Panc1 (cell line): ENCODE measurements at regions not wholly inside any gene's neighbourhood (a gene's known extent, or its start where the extent isn't known, plus 50 kb on each side); places are given as distances from the start of the nearest gene placed in this dataset.

Experiments used
- ATAC-seq: fragments of 200-7000 bp; cut with Tn5 transposase; 2 replicates; pipeline ENCODE4 v1.9.1; 2020; ENCODE audit warnings: mild to moderate bottlenecking, moderate library complexity
- BruUV-seq: library from RNA; stranded (reverse); fragments of 400-500 nt; replicated peaks from 2 replicates; lab custom pipeline; 2021; lab: Mats Ljungman, UMichigan
- CTCF ChIA-PET: fragments of 300-600 bp; sonication (Branson Sonifier 250); formaldehyde crosslinking; loops from one replicate; lab custom pipeline; 2022; ENCODE audit warnings: antibody characterized with exemption; lab: Charles Lee
- POLR2A ChIA-PET: fragments of 300-600 bp; sonication (Branson Sonifier 250); formaldehyde crosslinking; loops from one replicate; lab custom pipeline; 2022; ENCODE audit warnings: antibody characterized with exemption; lab: Charles Lee
- DNase-seq: peaks from one replicate; pipeline ENCODE4 v3.0.0-alpha.2; 2010; ENCODE audit warnings: low read depth, low spot score
- H3K27ac ChIP-seq: 2 replicates; pipeline ENCODE4 v1.5.1; 2011; ENCODE audit warnings: mild to moderate bottlenecking, low read length, inconsistent platforms
- H3K27me3 ChIP-seq: fragments of 200-500 bp; sonication (Bioruptor generic); 2 replicates; pipeline ENCODE4 v1.6.0; 2014; ENCODE audit warnings: low read length, inconsistent platforms; ENCODE audit not compliant: control insufficient read depth, insufficient read depth
- H3K36me3 ChIP-seq: fragments of 200-500 bp; sonication (Bioruptor generic); 2 replicates; pipeline ENCODE4 v1.5.1; 2014; ENCODE audit warnings: inconsistent platforms, mild to moderate bottlenecking, low read length, moderate library complexity; ENCODE audit not compliant: control insufficient read depth, insufficient read depth
- H3K4me1 ChIP-seq: 2 replicates; pipeline ENCODE4 v1.5.1; 2011; ENCODE audit warnings: inconsistent platforms, mild to moderate bottlenecking, low read length, moderate library complexity; ENCODE audit not compliant: control insufficient read depth, insufficient read depth
- H3K4me3 ChIP-seq, 2 experiments: 2 replicates each; pipeline ENCODE4 v1.5.1; 2011 to 2012; ENCODE audit warnings: low read depth in 2 of 2, low read length in 2 of 2, mild to moderate bottlenecking in 2 of 2, inconsistent platforms in 1 of 2, moderate library complexity in 1 of 2
- H3K9me3 ChIP-seq: fragments of 200-500 bp; sonication (Bioruptor generic); 2 replicates; pipeline ENCODE4 v1.5.1; 2014; ENCODE audit warnings: low read depth, mild to moderate bottlenecking, inconsistent platforms, low read length, moderate library complexity; ENCODE audit not compliant: control insufficient read depth, insufficient read depth
- POLR2AphosphoS5 ChIP-seq: IDR thresholded peaks from 2 replicates; pipeline ENCODE4 v1.6.1; 2012; ENCODE audit warnings: mild to moderate bottlenecking, low read depth, low read length, moderate library complexity
- SIN3A ChIP-seq: IDR thresholded peaks from 2 replicates; pipeline ENCODE4 v1.6.1; 2012; ENCODE audit warnings: low read depth, mild to moderate bottlenecking, low read length, moderate library complexity, borderline replicate concordance; ENCODE audit not compliant: insufficient read depth
- TCF7L2 ChIP-seq: IDR thresholded peaks from 2 replicates; pipeline ENCODE4 v1.6.1; 2011; ENCODE audit warnings: mild to moderate bottlenecking, low read depth, low read length, inconsistent platforms
- in situ Hi-C: cut with HindIII; loops from 2 replicates; pipeline ENCODE4 v1.10.0; 2016; ENCODE audit warnings: low sequenced_read_pairs, low pct_unique_long_range_greater_than_20kb
- intact Hi-C: fragments of 100-400 bp; cut with micrococcal nuclease; formaldehyde crosslinking; loops from one replicate; pipeline ENCODE4 v1.10.0; 2022; ENCODE audit not compliant: unreplicated experiment
- TF ChIP-seq, protein P1 (sequence below): fragments of 450-650 bp; IDR thresholded peaks from 2 replicates; pipeline ENCODE4 v1.5.1; 2017; ENCODE audit warnings: mild to moderate bottlenecking
- TF ChIP-seq, protein P2 (sequence below), 2 experiments: IDR thresholded peaks; 2 replicates each; pipeline ENCODE4 v1.6.1; 2011 to 2012; ENCODE audit warnings: low read depth in 2 of 2, control low read depth in 1 of 2, low read length in 1 of 2, mild to moderate bottlenecking in 1 of 2, moderate library complexity in 1 of 2; ENCODE audit not compliant: insufficient read depth in 1 of 2

DNA sequence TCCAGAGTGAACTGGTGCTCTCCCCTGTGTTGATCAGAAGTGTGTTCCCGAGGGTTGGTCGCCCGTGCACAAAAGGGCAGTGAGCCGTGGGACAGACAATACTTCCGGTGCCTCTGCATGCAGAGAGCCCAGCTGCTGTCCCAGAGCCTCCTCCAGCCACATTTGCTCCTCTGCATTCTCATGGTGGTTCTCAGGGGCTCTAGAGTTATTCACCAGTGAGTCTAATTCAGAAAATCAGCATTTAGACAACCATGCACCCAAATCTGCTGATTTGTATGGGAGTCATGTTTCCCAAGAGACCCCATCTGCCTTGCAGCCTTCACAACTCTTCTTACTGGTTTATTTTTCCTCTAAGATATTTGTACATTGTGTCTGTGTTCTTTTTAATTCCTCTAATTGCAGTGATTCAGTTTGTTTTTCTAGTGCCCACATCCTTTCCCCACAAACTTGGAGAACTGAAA lies 107.0 kb upstream of the SPRED1 start:
- Histone ChIP-seq H3K4me3 (no peak overlapping the region), H3K36me3 (no peaks in the 10 kb centered on the region; the same call in 1 of the 2 replicates), H3K9me3 (peaks cover 8% of the 10 kb centered on the region; the same call in 1 of the 2 replicates), H3K4me1 (no peaks in the 10 kb centered on the region), H3K27me3 (no peaks in the 10 kb centered on the region), H3K27ac (no peak overlapping the region)
- no peak for DNase-seq
- TF ChIP-seq SIN3A (no peak), POLR2AphosphoS5 (no peak), TCF7L2 (no peak)
- TF ChIP-seq, protein P1, sequence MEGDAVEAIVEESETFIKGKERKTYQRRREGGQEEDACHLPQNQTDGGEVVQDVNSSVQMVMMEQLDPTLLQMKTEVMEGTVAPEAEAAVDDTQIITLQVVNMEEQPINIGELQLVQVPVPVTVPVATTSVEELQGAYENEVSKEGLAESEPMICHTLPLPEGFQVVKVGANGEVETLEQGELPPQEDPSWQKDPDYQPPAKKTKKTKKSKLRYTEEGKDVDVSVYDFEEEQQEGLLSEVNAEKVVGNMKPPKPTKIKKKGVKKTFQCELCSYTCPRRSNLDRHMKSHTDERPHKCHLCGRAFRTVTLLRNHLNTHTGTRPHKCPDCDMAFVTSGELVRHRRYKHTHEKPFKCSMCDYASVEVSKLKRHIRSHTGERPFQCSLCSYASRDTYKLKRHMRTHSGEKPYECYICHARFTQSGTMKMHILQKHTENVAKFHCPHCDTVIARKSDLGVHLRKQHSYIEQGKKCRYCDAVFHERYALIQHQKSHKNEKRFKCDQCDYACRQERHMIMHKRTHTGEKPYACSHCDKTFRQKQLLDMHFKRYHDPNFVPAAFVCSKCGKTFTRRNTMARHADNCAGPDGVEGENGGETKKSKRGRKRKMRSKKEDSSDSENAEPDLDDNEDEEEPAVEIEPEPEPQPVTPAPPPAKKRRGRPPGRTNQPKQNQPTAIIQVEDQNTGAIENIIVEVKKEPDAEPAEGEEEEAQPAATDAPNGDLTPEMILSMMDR: no peak
- TF ChIP-seq, protein P2, sequence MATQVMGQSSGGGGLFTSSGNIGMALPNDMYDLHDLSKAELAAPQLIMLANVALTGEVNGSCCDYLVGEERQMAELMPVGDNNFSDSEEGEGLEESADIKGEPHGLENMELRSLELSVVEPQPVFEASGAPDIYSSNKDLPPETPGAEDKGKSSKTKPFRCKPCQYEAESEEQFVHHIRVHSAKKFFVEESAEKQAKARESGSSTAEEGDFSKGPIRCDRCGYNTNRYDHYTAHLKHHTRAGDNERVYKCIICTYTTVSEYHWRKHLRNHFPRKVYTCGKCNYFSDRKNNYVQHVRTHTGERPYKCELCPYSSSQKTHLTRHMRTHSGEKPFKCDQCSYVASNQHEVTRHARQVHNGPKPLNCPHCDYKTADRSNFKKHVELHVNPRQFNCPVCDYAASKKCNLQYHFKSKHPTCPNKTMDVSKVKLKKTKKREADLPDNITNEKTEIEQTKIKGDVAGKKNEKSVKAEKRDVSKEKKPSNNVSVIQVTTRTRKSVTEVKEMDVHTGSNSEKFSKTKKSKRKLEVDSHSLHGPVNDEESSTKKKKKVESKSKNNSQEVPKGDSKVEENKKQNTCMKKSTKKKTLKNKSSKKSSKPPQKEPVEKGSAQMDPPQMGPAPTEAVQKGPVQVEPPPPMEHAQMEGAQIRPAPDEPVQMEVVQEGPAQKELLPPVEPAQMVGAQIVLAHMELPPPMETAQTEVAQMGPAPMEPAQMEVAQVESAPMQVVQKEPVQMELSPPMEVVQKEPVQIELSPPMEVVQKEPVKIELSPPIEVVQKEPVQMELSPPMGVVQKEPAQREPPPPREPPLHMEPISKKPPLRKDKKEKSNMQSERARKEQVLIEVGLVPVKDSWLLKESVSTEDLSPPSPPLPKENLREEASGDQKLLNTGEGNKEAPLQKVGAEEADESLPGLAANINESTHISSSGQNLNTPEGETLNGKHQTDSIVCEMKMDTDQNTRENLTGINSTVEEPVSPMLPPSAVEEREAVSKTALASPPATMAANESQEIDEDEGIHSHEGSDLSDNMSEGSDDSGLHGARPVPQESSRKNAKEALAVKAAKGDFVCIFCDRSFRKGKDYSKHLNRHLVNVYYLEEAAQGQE (IDR thresholded peaks at IDR 0.05; ENCODE audit: insufficient read depth in 1 of 2, low read depth in 2 of 2, low read length in 1 of 2): no peak
- in situ Hi-C loops: no loop called here
- ChIA-PET CTCF (no interaction called here), POLR2A (no interaction called here)
- no peak for ATAC-seq
- intact Hi-C loops: no loop called here
- no TSS peak for BruUV-seq

DNA sequence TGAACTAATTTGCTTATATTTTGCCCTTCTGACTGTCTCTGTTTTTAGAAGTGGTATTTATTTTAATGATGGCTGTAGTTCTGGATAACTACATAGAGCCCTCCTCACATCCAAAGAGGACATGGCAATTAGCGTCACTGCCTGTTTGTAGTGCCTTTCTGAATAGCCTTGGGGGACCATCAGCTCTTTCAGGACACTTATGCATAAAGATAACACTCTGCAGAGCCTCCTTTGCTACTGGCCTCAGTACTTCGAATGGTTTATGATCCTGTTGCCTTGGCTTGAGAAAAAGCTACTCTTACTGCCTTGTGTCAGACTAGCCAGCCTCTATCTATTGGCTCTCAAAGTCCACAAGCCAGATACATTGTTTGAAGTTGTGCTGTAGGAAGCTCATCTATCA lies 105.4 kb upstream of the SPRED1 start:
- no TSS peak for BruUV-seq
- CTCF ChIA-PET: no interaction called here
- POLR2A ChIA-PET: interaction anchor here (0.7 kb wide), 1 partner anchor 208 kb away, joined by 3 read pairs; no protein-coding TSS in a partner anchor

More for the DNA sequence above, 105.4 kb upstream of the SPRED1 start:
- ATAC-seq: no peak
- H3K27ac ChIP-seq: no peak overlapping the region
- H3K4me1 ChIP-seq: no peaks in the 10 kb centered on the region
- no peak overlapping the region for H3K4me3 ChIP-seq
- no peaks in the 10 kb centered on the region for H3K27me3 ChIP-seq
- H3K9me3 ChIP-seq: peaks cover 8% of the 10 kb centered on the region; the same call in 1 of the 2 replicates
- in situ Hi-C loops (no loop called here), intact Hi-C loops (no loop called here)
- TF ChIP-seq, protein P2 (IDR thresholded peaks at IDR 0.05; ENCODE audit: insufficient read depth in 1 of 2, low read depth in 2 of 2, low read length in 1 of 2): no peak
- TF ChIP-seq POLR2AphosphoS5 (no peak), SIN3A (no peak), TCF7L2 (no peak)
- TF ChIP-seq, protein P1: no peak
- no peaks in the 10 kb centered on the region; the same call in 1 of the 2 replicates for H3K36me3 ChIP-seq
- DNase-seq: no peak
